Limb (tissue), 2 donors: ENCODE measurements at regions not wholly inside any gene's neighbourhood (a gene's known extent, or its start where the extent isn't known, plus 50 kb on each side); places are given as distances from the start of the nearest gene placed in this dataset.
"Not testable (repeated sequence)": the region's sequence is repeated elsewhere in the genome, so short reads cannot be mapped to it uniquely, and the experiment has no call there.

Experiments
- DNase-seq, 2 donors: peaks; one replicate each; pipeline ENCODE4 v3.0.0-alpha.2; 2016; ENCODE audit errors: extremely low spot score in 2 of 2

DNA sequence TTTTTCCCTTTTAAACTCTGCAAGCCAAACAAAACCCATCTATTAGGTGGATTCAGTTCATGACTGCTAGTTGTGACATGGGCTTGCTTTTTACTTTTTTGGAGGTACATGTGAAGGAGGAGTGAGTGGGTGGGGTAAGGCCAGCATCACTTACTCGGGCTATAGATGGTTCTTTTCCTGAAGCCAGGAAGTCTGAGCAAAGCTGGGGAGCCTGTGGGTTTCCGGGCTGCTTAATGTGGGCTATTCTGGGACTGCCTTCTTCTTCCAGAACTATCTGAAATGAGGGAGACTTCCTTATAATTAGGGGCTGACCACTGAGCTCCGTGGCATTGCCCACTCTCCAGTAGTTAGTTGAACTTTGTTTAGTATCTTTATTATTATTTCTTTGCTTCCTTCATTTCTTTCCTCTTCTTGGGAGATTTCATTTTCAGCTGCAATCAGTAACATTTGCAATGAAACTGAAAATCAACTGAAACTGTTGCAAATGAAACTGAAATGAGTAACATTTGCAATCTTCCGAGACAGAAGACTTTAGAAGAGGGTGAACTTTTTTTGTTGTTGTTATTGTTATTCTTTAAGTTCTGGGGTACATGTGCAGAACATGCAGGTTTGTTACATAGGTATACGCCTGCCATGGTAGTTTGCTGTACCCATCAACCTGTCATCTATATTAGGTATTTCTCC lies 204.9 kb downstream of the LRRC70 start:
- DNase-seq: no peak

- DNase-seq: no peak
Observed at GRCh38 chr5:62780888-62781287, 202.3 kb downstream of the LRRC70 start.

- DNase-seq: no peak
Observed at GRCh38 chr5:62780230-62780629, 201.6 kb downstream of the LRRC70 start.

GRCh38 chr5:62779010-62779422 lies 200.4 kb downstream of the LRRC70 start:
- DNase-seq: peak in 1 of 2 donors; percentile 67

GRCh38 chr5:62778316-62779009 lies 199.8 kb downstream of the LRRC70 start:
- DNase-seq: no peak

- not testable (repeated sequence) for DNase-seq
Observed at GRCh38 chr5:62777081-62777480, 198.5 kb downstream of the LRRC70 start.

DNA sequence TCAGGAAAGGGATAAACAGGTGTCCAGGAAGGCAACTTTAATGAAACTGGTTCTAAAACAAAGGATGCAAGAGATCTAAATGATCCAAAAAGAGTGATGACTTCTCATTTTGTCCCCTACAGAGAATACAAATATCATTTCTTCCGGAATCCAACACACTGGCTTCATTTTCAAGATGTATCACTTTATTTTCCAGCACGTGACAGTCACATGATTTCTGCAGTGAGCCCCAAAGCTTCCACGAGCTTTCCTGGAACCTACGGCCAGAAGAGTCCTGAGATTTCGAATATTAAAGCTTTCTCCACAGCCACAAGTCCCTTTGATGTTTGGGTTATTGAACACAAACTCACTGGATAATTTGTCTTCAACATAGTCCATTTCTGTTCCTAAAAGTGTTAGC lies 198.0 kb downstream of the LRRC70 start:
- DNase-seq: not testable (repeated sequence)

DNA sequence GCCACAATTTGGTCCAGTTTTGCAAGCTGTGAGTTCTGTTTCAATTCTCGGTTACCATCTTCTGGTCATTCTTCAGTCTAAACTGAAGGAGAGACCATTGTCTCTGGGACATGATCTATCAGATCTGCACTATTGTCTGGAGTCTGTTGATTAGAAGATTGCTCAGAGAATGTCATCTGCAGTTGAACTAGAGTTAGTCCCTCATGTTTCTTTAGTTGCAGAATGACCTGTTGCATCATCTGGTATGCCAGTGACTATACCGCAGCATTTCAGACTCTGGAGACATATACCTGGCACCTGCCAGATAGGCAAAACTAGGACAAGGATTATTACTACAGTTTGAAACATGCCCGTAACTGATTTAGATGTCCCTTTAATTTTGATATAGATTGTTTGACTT lies 194.8 kb downstream of the LRRC70 start:
- DNase-seq: no peak

GRCh38 chr5:62771341-62771740 lies 192.7 kb downstream of the LRRC70 start:
- no peak for DNase-seq

DNA sequence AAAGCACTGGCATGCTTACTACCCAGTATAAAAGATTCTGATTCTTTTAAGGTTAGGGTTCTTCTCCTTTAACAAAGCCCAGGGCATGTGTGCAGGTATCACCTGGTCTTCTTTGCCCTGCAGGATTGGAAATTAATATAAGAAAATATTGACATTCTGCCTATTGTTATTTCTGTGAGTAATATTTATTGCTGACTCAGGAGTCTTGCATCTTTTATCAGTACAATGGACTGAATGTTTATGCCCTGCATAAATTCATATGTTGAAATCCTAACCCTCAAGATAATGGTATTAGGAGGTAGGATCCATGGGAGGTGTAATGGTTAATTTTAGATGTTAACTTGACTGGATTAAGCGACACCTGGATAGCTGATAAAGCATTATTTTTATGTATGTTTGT lies 189.0 kb downstream of the LRRC70 start:
- no peak for DNase-seq

GRCh38 chr5:62767077-62767476 lies 188.5 kb downstream of the LRRC70 start:
- DNase-seq: no peak

- DNase-seq: no peak
Observed at GRCh38 chr5:62762503-62762902, 183.9 kb downstream of the LRRC70 start.

- DNase-seq: not testable (repeated sequence)
Observed at GRCh38 chr5:62757686-62758085, 179.1 kb downstream of the LRRC70 start.

DNA sequence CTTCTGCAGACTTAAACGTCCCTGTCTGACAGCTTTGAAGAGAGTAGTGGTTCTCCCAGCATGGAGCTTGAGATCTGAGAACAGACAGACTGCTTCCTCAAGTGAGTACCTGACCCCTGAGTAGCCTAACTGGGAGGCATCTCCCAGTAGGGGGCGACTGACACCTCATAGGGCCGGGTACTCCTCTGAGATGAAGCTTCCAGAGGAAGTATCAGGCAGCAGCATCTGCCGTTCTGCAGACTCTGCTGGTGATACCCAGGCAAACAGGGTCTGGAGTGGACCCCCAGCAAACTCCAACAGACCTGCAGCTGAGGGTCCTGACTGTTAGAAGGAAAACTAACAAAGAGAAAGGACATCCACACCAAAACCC lies 174.4 kb downstream of the LRRC70 start:
- DNase-seq: not testable (repeated sequence)

DNA sequence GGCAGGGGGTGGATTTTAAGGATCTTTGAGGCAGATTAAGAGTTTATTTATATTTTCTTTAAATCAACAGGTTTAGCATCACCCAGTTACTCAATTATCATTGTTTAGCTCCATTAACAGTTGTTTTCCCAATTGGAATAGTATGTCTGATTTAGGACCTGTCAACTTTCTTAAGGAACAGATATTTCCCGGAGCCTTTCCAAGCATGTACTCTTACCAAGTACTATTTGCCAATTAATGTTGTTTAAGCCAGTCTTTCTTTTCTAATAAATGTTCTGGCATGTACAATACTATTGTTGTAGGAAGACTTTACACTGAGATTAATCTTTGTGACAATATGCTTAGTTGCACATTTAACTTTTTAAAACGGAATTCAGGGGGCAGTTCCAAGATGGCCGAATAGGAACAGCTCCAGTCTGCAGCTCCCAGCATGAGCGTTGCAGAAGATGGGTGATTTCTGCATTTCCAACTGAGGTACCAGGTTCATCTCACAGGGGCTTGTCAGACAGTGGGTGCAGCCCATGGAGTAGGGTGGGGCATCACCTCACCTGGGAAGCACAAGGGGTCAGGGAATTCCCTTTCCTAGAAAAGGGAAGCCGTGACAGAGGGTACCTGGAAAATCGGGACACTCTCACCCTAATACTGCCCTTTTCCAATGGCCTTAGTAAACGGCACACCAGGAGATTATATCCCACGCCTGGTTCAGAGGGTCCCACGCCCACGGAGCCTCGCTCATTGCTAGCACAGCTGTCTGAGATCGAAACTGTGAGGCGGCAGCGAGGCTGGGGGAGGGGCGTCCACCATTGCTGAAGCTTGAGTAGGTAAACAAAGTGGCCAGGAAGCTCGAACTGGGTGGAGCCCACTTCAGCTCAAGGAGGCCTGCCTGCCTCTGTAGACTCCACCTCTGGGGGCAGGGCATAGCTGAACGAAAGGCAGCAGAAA lies 173.7 kb downstream of the LRRC70 start:
- DNase-seq: not testable (repeated sequence)

GRCh38 chr5:62742207-62742606 lies 163.6 kb downstream of the LRRC70 start:
- DNase-seq: no peak

- DNase-seq: no peak
Observed at GRCh38 chr5:62741761-62742160, 163.1 kb downstream of the LRRC70 start.

DNA sequence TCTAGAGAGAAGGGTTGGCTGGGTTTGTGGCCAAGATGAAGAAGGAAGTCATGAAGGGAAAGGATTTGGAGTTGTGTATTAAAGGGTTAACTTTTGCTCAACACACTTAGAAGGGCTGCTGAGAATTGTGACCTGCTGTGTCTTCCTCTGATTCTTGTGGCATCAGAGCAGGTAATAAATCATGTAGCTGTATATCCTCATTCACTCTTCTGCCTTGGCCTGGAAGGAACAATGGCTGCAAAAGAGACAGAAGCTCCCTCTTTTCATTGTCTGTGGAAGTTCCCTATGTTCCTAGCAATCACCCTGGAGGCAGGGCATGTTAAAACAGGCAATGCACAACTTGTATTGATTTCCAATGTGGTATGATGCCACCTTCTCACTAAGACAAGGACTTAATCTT lies 159.1 kb downstream of the LRRC70 start:
- DNase-seq: no peak

DNA sequence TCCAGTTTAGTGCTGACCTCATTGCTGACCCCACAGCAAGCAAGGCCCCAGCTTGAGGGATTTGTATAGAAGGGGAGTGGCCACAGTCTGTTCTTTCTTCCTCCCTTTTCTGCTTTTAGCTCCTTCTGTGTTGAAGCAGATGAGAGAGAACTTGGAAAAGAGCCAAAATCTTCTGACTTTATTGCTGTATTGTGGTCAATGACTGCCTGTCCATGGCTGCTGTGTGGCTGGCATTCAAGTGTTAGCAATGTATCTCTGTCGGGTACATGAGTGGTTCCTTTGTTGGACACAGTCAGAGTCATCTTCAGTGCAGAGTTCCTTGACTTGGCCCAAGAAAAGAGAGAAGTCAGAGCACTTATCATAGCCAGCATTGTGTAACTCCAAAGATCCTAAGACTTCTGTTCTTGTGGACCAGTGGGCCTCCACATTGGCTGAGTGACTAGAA lies 154.1 kb downstream of the LRRC70 start:
- DNase-seq: no peak

- DNase-seq: no peak
Observed at GRCh38 chr5:62731022-62731421, 152.4 kb downstream of the LRRC70 start.

- no peak for DNase-seq
Observed at GRCh38 chr5:62729675-62730074, 151.1 kb downstream of the LRRC70 start.

- no peak for DNase-seq
Observed at GRCh38 chr5:62727861-62728260, 149.2 kb downstream of the LRRC70 start.
